ENCODE measurements at regions not wholly inside any gene's neighbourhood (a gene's known extent, or its start where the extent isn't known, plus 50 kb on each side); places are given as distances from the start of the nearest gene placed in this dataset.

- Histone ChIP-seq H3K9me3 (ENCODE audit: control insufficient read depth, low read depth, low read length) (no peaks in the 10 kb centered on the region), H3K27me3 (ENCODE audit: control insufficient read depth, insufficient read depth, low read length) (peaks cover 94% of the 10 kb centered on the region), H3K4me3 (ENCODE audit: low read length) (no peak overlapping the region), H3K4me1 (ENCODE audit: control insufficient read depth, insufficient read depth, low read length) (peaks cover 2% of the 10 kb centered on the region), H3K27ac (ENCODE audit: low read length) (no peak overlapping the region), H3K36me3 (ENCODE audit: control insufficient read depth, insufficient read depth, low read length) (no peaks in the 10 kb centered on the region)
- no CpG with 5 or more reads among the region's 23 CpGs for WGBS (ENCODE audit: insufficient coverage, low lambda C conversion rate)
- no peak for DNase-seq
These were observed 59.9 kb upstream of the DLX4 start for GRCh38 chr17:49908782-49909714.

GRCh38 chr17:49910094-49910857 lies 58.7 kb upstream of the DLX4 start:
- Histone ChIP-seq H3K4me1 (ENCODE audit: control insufficient read depth, insufficient read depth, low read length) (peaks cover 2% of the 10 kb centered on the region), H3K4me3 (ENCODE audit: low read length) (no peak overlapping the region), H3K9me3 (ENCODE audit: control insufficient read depth, low read depth, low read length) (no peaks in the 10 kb centered on the region), H3K27ac (ENCODE audit: low read length) (no peak overlapping the region), H3K36me3 (ENCODE audit: control insufficient read depth, insufficient read depth, low read length) (no peaks in the 10 kb centered on the region), H3K27me3 (ENCODE audit: control insufficient read depth, insufficient read depth, low read length) (peaks cover 94% of the 10 kb centered on the region)
- WGBS (ENCODE audit: insufficient coverage, low lambda C conversion rate), result no CpG with 5 or more reads among the region's 69 CpGs
- DNase-seq, result peak in 1 of 2 donors; percentile 34

- Histone ChIP-seq H3K27ac (ENCODE audit: low read length) (no peak overlapping the region), H3K36me3 (ENCODE audit: control insufficient read depth, insufficient read depth, low read length) (no peaks in the 10 kb centered on the region), H3K4me3 (ENCODE audit: low read length) (no peak overlapping the region), H3K9me3 (ENCODE audit: control insufficient read depth, low read depth, low read length) (no peaks in the 10 kb centered on the region), H3K27me3 (ENCODE audit: control insufficient read depth, insufficient read depth, low read length) (peaks cover 94% of the 10 kb centered on the region), H3K4me1 (ENCODE audit: control insufficient read depth, insufficient read depth, low read length) (peaks cover 2% of the 10 kb centered on the region)
- no CpG with 5 or more reads among the region's 7 CpGs for WGBS (ENCODE audit: insufficient coverage, low lambda C conversion rate)
- no peak for DNase-seq
These were observed 58.2 kb upstream of the DLX4 start for GRCh38 chr17:49910858-49911204.

GRCh38 chr17:49911719-49912118 lies 57.3 kb upstream of the DLX4 start:
- Histone ChIP-seq H3K27ac (ENCODE audit: low read length) (no peak overlapping the region), H3K27me3 (ENCODE audit: control insufficient read depth, insufficient read depth, low read length) (peaks cover 96% of the 10 kb centered on the region), H3K4me1 (ENCODE audit: control insufficient read depth, insufficient read depth, low read length) (peaks cover 2% of the 10 kb centered on the region), H3K9me3 (ENCODE audit: control insufficient read depth, low read depth, low read length) (no peaks in the 10 kb centered on the region), H3K36me3 (ENCODE audit: control insufficient read depth, insufficient read depth, low read length) (no peaks in the 10 kb centered on the region), H3K4me3 (ENCODE audit: low read length) (no peak overlapping the region)
- WGBS (ENCODE audit: insufficient coverage, low lambda C conversion rate), result no CpG with 5 or more reads among the region's 3 CpGs
- no peak for DNase-seq

GRCh38 chr17:49913226-49914095 lies 55.5 kb upstream of the DLX4 start:
- H3K4me3 ChIP-seq (ENCODE audit: low read length), result no peak overlapping the region
- no peak for DNase-seq
- no CpG with 5 or more reads among the region's 11 CpGs for WGBS (ENCODE audit: insufficient coverage, low lambda C conversion rate)
- H3K27ac ChIP-seq (ENCODE audit: low read length), result no peak overlapping the region
- H3K36me3 ChIP-seq (ENCODE audit: control insufficient read depth, insufficient read depth, low read length), result no peaks in the 10 kb centered on the region
- peaks cover 81% of the 10 kb centered on the region for H3K27me3 ChIP-seq (ENCODE audit: control insufficient read depth, insufficient read depth, low read length)
- peaks cover 2% of the 10 kb centered on the region for H3K4me1 ChIP-seq (ENCODE audit: control insufficient read depth, insufficient read depth, low read length)
- H3K9me3 ChIP-seq (ENCODE audit: control insufficient read depth, low read depth, low read length), result no peaks in the 10 kb centered on the region

GRCh38 chr17:49914096-49914490 lies 54.9 kb upstream of the DLX4 start:
- no peak for DNase-seq

DNA sequence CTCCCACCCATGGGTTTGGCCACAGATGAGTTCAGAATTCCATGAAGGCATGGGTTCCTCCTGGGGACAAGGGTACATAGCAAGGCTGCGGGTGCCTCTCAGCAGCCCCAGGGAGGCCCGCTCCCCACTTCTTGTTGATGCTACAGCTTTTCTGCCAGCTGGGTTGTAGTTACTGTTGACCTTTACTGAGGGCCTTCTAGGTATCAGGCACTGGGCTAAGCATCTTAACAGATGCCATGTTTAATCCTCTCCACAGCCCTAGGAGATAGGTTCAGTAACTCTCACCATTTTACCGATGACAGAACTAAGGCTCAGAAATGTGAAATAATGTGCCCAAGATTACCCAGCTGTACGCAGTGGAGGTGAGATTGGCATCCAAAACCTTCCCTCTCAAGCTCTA lies 54.3 kb upstream of the DLX4 start:
- Histone ChIP-seq H3K9me3 (ENCODE audit: control insufficient read depth, low read depth, low read length) (no peaks in the 10 kb centered on the region), H3K27ac (ENCODE audit: low read length) (no peak overlapping the region), H3K4me1 (ENCODE audit: control insufficient read depth, insufficient read depth, low read length) (peaks cover 2% of the 10 kb centered on the region), H3K27me3 (ENCODE audit: control insufficient read depth, insufficient read depth, low read length) (peaks cover 69% of the 10 kb centered on the region), H3K36me3 (ENCODE audit: control insufficient read depth, insufficient read depth, low read length) (no peaks in the 10 kb centered on the region), H3K4me3 (ENCODE audit: low read length) (no peak overlapping the region)
- DNase-seq, result no peak
- WGBS (ENCODE audit: insufficient coverage, low lambda C conversion rate), result no CpG with 5 or more reads among the region's 4 CpGs

More at GRCh38 chr17:49914096-49914490, 54.9 kb upstream of the DLX4 start:
- no peak overlapping the region for H3K4me3 ChIP-seq (ENCODE audit: low read length)
- no peak overlapping the region for H3K27ac ChIP-seq (ENCODE audit: low read length)
- H3K36me3 ChIP-seq (ENCODE audit: control insufficient read depth, insufficient read depth, low read length), result no peaks in the 10 kb centered on the region
- no CpG with 5 or more reads among the region's 4 CpGs for WGBS (ENCODE audit: insufficient coverage, low lambda C conversion rate)
- peaks cover 75% of the 10 kb centered on the region for H3K27me3 ChIP-seq (ENCODE audit: control insufficient read depth, insufficient read depth, low read length)
- H3K4me1 ChIP-seq (ENCODE audit: control insufficient read depth, insufficient read depth, low read length), result peaks cover 2% of the 10 kb centered on the region
- no peaks in the 10 kb centered on the region for H3K9me3 ChIP-seq (ENCODE audit: control insufficient read depth, low read depth, low read length)

DNA sequence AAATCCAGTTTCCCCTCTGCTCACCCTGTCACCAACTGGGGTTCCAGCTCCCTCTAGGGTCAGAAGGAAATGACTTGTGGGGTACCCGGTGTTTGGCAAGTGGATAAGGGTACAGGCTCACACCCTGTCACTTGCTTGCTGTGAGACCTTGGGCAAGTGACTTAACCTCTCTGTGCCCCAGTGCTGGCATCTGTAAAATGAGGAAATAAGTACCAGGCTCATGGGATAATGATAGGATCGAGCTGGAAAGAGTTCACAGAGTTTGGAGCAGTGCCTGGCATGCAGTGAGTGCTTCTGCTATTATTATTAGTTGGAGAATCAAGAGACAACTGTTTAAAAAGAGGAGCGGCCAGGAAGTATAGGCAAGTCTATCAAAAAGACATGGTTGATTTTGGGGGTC lies 53.7 kb upstream of the DLX4 start:
- Histone ChIP-seq H3K36me3 (ENCODE audit: control insufficient read depth, insufficient read depth, low read length) (no peaks in the 10 kb centered on the region), H3K27me3 (ENCODE audit: control insufficient read depth, insufficient read depth, low read length) (peaks cover 63% of the 10 kb centered on the region), H3K27ac (ENCODE audit: low read length) (no peak overlapping the region), H3K4me3 (ENCODE audit: low read length) (no peak overlapping the region), H3K4me1 (ENCODE audit: control insufficient read depth, insufficient read depth, low read length) (peaks cover 2% of the 10 kb centered on the region), H3K9me3 (ENCODE audit: control insufficient read depth, low read depth, low read length) (no peaks in the 10 kb centered on the region)
- DNase-seq, result no peak
- 40% methylated on average over 1 of the region's 3 CpGs for WGBS (ENCODE audit: insufficient coverage, low lambda C conversion rate)

GRCh38 chr17:49915670-49916069 lies 53.3 kb upstream of the DLX4 start:
- Histone ChIP-seq H3K4me1 (ENCODE audit: control insufficient read depth, insufficient read depth, low read length) (peaks cover 2% of the 10 kb centered on the region), H3K27me3 (ENCODE audit: control insufficient read depth, insufficient read depth, low read length) (peaks cover 59% of the 10 kb centered on the region), H3K36me3 (ENCODE audit: control insufficient read depth, insufficient read depth, low read length) (no peaks in the 10 kb centered on the region), H3K27ac (ENCODE audit: low read length) (no peak overlapping the region), H3K4me3 (ENCODE audit: low read length) (no peak overlapping the region), H3K9me3 (ENCODE audit: control insufficient read depth, low read depth, low read length) (no peaks in the 10 kb centered on the region)
- WGBS (ENCODE audit: insufficient coverage, low lambda C conversion rate), result no CpG with 5 or more reads among the region's 10 CpGs
- no peak for DNase-seq
